Stimulated activated CD8-positive, alpha-beta memory T cell treated with anti-CD3 and anti-CD28 coated beads, Interleukin-2, amount 100 ng/mL, for 48 hours (primary cell): ENCODE measurements at regions not wholly inside any gene's neighbourhood (a gene's known extent, or its start where the extent isn't known, plus 50 kb on each side); places are given as distances from the start of the nearest gene placed in this dataset.

ENCODE experiments used
- DNase-seq, 2 donors: peaks; one replicate each; pipeline ENCODE4 v3.0.0-alpha.2; 2020; ENCODE audit warnings: low read depth in 2 of 2

GRCh38 chr2:238786379-238786778, 61.5 kb upstream of the TWIST2 start:
- no peak for DNase-seq

- no peak for DNase-seq
Observed at GRCh38 chr2:238786792-238787490, 60.9 kb upstream of the TWIST2 start.

DNA sequence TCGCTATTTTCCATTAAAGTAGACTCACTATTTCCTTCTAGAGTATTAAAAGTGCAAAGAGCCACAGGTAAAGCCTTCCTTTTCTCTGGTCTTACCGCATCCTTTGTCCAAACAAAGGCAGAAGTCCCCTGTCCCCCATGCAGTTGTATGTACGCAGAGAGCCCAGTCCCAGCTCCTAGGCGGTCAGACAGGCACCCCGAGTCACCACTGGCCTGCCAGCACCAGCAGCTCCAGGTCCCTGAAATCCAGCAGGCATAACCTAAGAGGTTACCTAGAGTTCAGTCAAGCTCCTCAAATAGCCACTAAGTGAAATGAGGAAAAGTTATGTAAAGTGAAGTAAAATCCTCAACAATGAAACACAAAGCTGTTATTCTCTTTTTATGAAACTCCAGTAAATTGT, 60.4 kb upstream of the TWIST2 start:
- no peak for DNase-seq

DNA sequence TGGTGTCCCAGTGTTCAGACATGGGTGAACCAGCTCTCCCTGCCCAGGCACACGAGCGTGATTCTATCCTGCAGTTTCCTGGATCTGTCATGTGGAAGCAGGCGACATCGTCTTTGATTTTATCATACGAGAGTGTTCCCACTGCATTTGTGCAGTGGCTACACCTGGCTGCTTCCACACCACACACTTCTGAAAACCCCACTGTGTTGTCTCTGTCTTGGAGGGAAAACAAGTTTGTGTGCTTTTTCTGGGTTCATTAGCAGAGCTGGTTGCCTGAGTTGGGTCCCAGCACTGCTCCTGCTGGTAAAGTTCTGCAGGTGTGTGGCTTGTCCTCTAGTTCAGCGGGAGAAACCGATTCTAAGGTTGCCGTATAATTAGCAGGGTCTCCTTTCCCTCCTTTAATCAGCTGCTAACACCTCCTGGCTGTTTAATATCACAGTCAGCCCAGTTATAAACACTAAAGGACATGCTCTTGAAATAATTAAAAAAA, 58.5 kb upstream of the TWIST2 start:
- no peak for DNase-seq

- no peak for DNase-seq
Observed at GRCh38 chr2:238790126-238790832, 57.6 kb upstream of the TWIST2 start.

DNA sequence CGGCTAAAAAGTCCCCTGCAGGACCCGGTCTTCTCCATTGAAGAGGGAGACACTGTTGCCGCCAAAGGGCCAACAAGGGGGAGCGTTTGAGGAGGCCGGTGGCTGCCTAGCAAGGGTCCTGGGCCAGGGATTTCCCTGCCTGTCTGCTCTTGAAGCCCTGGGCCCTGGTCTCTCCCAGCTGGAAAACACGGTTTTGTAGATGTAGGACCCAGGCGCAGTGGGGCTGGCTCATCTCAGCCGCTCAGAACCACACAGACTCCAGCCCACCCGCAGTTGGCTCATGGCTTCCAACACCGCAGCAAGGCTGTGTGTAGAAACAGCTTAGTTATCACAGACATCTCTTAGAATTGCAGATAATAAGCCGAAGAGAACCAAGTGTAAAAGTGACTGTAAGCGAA, 57.1 kb upstream of the TWIST2 start:
- DNase-seq, result no peak

GRCh38 chr2:238791354-238791753, 56.5 kb upstream of the TWIST2 start:
- DNase-seq, result no peak

DNA sequence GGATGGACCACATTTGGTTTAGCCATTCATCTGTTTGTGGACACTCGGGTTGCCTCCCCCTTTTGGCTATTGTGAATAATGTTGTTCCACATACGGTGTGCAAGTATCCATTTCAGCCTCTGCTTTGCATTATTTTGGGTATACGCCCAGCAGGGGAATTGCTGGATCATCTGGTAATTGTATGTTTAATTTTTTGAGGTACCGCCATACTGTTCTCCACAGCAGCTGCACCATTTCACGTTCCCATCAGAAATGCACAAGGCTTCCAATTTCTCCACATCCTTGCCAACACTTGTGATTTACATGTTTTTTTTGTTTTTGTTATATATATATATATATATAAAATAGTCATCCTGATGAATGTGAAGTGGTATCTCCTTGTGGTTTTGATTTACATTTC, 54.6 kb upstream of the TWIST2 start:
- no peak for DNase-seq

- no peak for DNase-seq
Observed at GRCh38 chr2:238793801-238794449, 54.0 kb upstream of the TWIST2 start.

- no peak for DNase-seq
Observed at GRCh38 chr2:238796223-238796885, 51.5 kb upstream of the TWIST2 start.

GRCh38 chr2:238797537-238797936, 50.3 kb upstream of the TWIST2 start:
- DNase-seq, result no peak
